B cell (primary cell): ENCODE measurements at regions not wholly inside any gene's neighbourhood (a gene's known extent, or its start where the extent isn't known, plus 50 kb on each side); places are given as distances from the start of the nearest gene placed in this dataset.

Source experiments
- ATAC-seq: fragments of 200-7000 bp; cut with Tn5 transposase; one replicate; pipeline ENCODE4 v1.10.0; 2021; ENCODE audit warnings: low read depth, mild to moderate bottlenecking, moderate number of reproducible peaks, moderate library complexity
- CTCF ChIA-PET: fragments of 350-600 bp; sonication (Branson Sonifier 250); formaldehyde crosslinking; loops from one replicate; lab custom pipeline; 2021; ENCODE audit warnings: antibody characterized with exemption, inconsistent platforms; lab: Charles Lee
- POLR2A ChIA-PET: fragments of 350-600 bp; sonication (Branson Sonifier 250); formaldehyde crosslinking; loops from one replicate; lab custom pipeline; 2021; ENCODE audit warnings: antibody characterized with exemption; lab: Charles Lee
- DNase-seq: peaks from one replicate; pipeline ENCODE4 v3.0.0; 2013
- H2AFZ ChIP-seq: 2 replicates; pipeline ENCODE4 v1.6.1; 2012; ENCODE audit warnings: mild to moderate bottlenecking, low read depth, low read length; ENCODE audit not compliant: insufficient read depth, poor library complexity, severe bottlenecking
- H3K27ac ChIP-seq, 2 donors: 1 replicate in 1 of 2; 2 replicates in 1 of 2; pipeline ENCODE4 v1.5.1; 2012 to 2013; ENCODE audit warnings: low read length in 2 of 2, mild to moderate bottlenecking in 2 of 2, moderate library complexity in 1 of 2
- H3K27me3 ChIP-seq, 4 experiments: fragments of 200-600 bp in 1 of 4; sonication (generic) in 1 of 4; replicated peaks in 1 of 4; 1 replicate in 2 of 4; 2 replicates in 2 of 4; pipeline versions ENCODE4 v1.6.1 to v1.7.0; 2013 to 2016; ENCODE audit warnings: low read length in 3 of 4, mild to moderate bottlenecking in 2 of 4, mixed read lengths in 1 of 4, moderate library complexity in 1 of 4; ENCODE audit not compliant: insufficient read depth in 4 of 4, control insufficient read depth in 3 of 4; ENCODE audit errors: control extremely low read depth in 1 of 4
- H3K36me3 ChIP-seq, 2 experiments: replicated peaks in 1 of 2; 1 replicate in 1 of 2; 2 replicates in 1 of 2; pipeline versions ENCODE4 v1.6.1 to v1.7.1; 2013; ENCODE audit warnings: low read length in 1 of 2; ENCODE audit not compliant: insufficient read depth in 2 of 2, control insufficient read depth in 1 of 2; ENCODE audit errors: control extremely low read depth in 1 of 2, extremely low read depth in 1 of 2
- H3K4me1 ChIP-seq, 2 donors: fragments of 200-600 bp in 1 of 2; sonication (generic) in 1 of 2; 1 replicate in 1 of 2; 2 replicates in 1 of 2; pipeline versions ENCODE4 v1.5.1 to v1.6.1; 2013 to 2017; ENCODE audit warnings: low read length in 2 of 2; ENCODE audit not compliant: control insufficient read depth in 2 of 2, insufficient read depth in 2 of 2
- H3K4me2 ChIP-seq: replicated peaks from 2 replicates; pipeline ENCODE3; 2012; ENCODE audit warnings: mild to moderate bottlenecking, low read depth, low read length; ENCODE audit not compliant: poor library complexity, severe bottlenecking
- H3K4me3 ChIP-seq, 5 experiments: fragments of 200-600 bp in 1 of 5; sonication (generic) in 1 of 5; 1 replicate in 3 of 5; 2 replicates in 2 of 5; pipeline versions ENCODE4 v1.5.1 to v1.7.0; 2011 to 2016; ENCODE audit warnings: low read length in 4 of 5, mild to moderate bottlenecking in 4 of 5, low read depth in 2 of 5, control low read depth in 1 of 5, moderate library complexity in 1 of 5; ENCODE audit not compliant: insufficient read depth in 1 of 5; ENCODE audit errors: control extremely low read depth in 1 of 5, extremely low read depth in 1 of 5
- H3K79me2 ChIP-seq: fragments of 200-600 bp; sonication (generic); one replicate; pipeline ENCODE4 v1.6.0; 2016; ENCODE audit warnings: low read length; ENCODE audit not compliant: control insufficient read depth, insufficient read depth
- H3K9ac ChIP-seq: fragments of 200-600 bp; sonication (generic); 2 replicates; pipeline ENCODE4 v1.6.1; 2017; ENCODE audit warnings: mild to moderate bottlenecking, low read length, moderate library complexity
- H3K9me3 ChIP-seq, 3 donors: one replicate each; pipeline versions ENCODE4 v1.6.1 to v1.7.1; 2013; ENCODE audit warnings: low read length in 2 of 3; ENCODE audit not compliant: control insufficient read depth in 2 of 3, insufficient read depth in 1 of 3; ENCODE audit errors: control extremely low read depth in 1 of 3
- H4K20me1 ChIP-seq: 2 replicates; pipeline ENCODE4 v1.6.0; 2012; ENCODE audit warnings: mild to moderate bottlenecking, low read length; ENCODE audit not compliant: insufficient read depth, control insufficient read depth, poor library complexity, severe bottlenecking
- H3K27ac Mint-ChIP-seq: one replicate; pipeline ENCODE4 v1.8.0; 2021; ENCODE audit warnings: mixed read lengths
- H3K27me3 Mint-ChIP-seq: one replicate; pipeline ENCODE4 v1.8.0; 2021; ENCODE audit warnings: mixed read lengths
- H3K4me1 Mint-ChIP-seq: one replicate; pipeline ENCODE4 v1.8.0; 2021; ENCODE audit warnings: mixed read lengths
- H3K4me3 Mint-ChIP-seq: one replicate; pipeline ENCODE4 v1.8.0; 2021; ENCODE audit warnings: mixed read lengths
- H3K9me3 Mint-ChIP-seq: one replicate; pipeline ENCODE4 v1.8.0; 2022; ENCODE audit warnings: mixed read lengths; ENCODE audit not compliant: insufficient read depth
- EZH2 ChIP-seq: IDR thresholded peaks from 2 replicates; pipeline ENCODE4 v1.6.1; 2012; ENCODE audit warnings: borderline replicate concordance, low read depth, mild to moderate bottlenecking, moderate library complexity, low read length; ENCODE audit not compliant: insufficient read depth, poor library complexity, severe bottlenecking
- WGBS: methylation state at CpG from one replicate; pipeline ENCODE4 v1.1.5; 2013; ENCODE audit warnings: missing lambda C conversion rate; ENCODE audit not compliant: insufficient coverage; 5-methylcytosine and 5-hydroxymethylcytosine counted together
- intact Hi-C: fragments of 100-400 bp; cut with micrococcal nuclease; formaldehyde crosslinking; loops from one replicate; pipeline ENCODE4 v1.10.0; 2022
- TF ChIP-seq, protein P1 (sequence below): fragments of 200-600 bp; IDR thresholded peaks from one replicate; pipeline ENCODE4 v1.8.0; 2022; ENCODE audit warnings: antibody characterized with exemption, mild to moderate bottlenecking

DNA sequence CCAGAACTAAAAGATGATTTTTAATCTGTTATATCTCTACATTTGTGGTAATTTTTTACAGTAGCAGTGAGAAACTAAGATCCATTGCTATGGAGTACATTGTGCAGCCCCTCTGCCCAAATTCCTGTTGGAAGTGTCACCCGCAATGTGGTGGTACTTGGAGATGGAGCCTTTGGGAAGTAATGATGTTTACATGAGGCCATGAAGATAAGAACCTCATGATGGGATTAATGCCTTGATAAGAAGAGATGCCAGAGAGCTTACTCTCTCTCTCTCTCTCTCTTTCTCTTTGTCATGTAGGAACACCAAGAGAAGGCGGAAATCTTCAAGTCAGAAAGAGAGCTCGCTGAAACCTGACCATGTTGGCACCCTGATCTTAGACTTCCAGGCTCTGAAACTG lies 535.4 kb downstream of the PID1 start:
- H4K20me1 ChIP-seq, result no peaks in the 10 kb centered on the region
- no peak overlapping the region for H3K4me3 ChIP-seq
- ATAC-seq (no peak), DNase-seq (no peak)
- no peak overlapping the region for H3K9ac ChIP-seq
- TF ChIP-seq, protein P1, sequence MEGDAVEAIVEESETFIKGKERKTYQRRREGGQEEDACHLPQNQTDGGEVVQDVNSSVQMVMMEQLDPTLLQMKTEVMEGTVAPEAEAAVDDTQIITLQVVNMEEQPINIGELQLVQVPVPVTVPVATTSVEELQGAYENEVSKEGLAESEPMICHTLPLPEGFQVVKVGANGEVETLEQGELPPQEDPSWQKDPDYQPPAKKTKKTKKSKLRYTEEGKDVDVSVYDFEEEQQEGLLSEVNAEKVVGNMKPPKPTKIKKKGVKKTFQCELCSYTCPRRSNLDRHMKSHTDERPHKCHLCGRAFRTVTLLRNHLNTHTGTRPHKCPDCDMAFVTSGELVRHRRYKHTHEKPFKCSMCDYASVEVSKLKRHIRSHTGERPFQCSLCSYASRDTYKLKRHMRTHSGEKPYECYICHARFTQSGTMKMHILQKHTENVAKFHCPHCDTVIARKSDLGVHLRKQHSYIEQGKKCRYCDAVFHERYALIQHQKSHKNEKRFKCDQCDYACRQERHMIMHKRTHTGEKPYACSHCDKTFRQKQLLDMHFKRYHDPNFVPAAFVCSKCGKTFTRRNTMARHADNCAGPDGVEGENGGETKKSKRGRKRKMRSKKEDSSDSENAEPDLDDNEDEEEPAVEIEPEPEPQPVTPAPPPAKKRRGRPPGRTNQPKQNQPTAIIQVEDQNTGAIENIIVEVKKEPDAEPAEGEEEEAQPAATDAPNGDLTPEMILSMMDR, result no peak
- no peak for TF ChIP-seq EZH2
- H3K36me3 ChIP-seq, result no peaks in the 10 kb centered on the region
- H3K27me3 ChIP-seq, result no peaks in the 10 kb centered on the region
- H2AFZ ChIP-seq, result no peak overlapping the region
- H3K79me2 ChIP-seq, result no peaks in the 10 kb centered on the region
- ChIA-PET POLR2A (no interaction called here), CTCF (interaction anchor here (0.6 kb wide), 1 partner anchor 33 kb away, joined by 4 read pairs; no protein-coding TSS in a partner anchor)
- no peaks in the 10 kb centered on the region for H3K27me3 Mint-ChIP-seq
- intact Hi-C loops, result no loop called here
- H3K9me3 ChIP-seq, result no peaks in the 10 kb centered on the region
- no CpG with 5 or more reads among the region's 3 CpGs for WGBS
- H3K4me2 ChIP-seq, result no peak overlapping the region
- no peak overlapping the region for H3K27ac Mint-ChIP-seq
- no peak overlapping the region for H3K27ac ChIP-seq
- no peak overlapping the region for H3K4me3 Mint-ChIP-seq
- no peaks in the 10 kb centered on the region for H3K4me1 ChIP-seq
- no peaks in the 10 kb centered on the region for H3K4me1 Mint-ChIP-seq
- no peaks in the 10 kb centered on the region for H3K9me3 Mint-ChIP-seq

DNA sequence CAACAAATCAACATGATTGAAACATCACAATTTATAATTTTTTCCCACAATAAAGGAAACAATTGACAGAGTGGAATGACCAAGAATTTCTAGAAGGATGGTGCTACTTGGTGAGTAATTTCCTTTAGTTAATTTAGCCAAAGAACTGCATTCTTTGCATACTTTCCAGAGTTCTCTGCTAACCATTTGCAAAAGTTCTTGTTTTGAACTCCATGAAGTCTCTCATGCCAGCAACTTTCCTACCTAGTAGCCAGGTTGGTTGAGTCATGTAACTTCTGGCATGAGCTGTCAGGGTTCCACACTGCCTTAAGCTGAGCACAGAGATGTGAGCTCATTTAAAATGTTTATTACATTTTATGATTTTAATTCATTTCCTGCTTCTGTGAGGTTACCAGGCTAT lies 539.6 kb downstream of the PID1 start:
- no peak overlapping the region for H3K4me3 ChIP-seq
- DNase-seq, result no peak
- H3K27ac ChIP-seq, result no peak overlapping the region
- H3K4me2 ChIP-seq, result no peak overlapping the region
- ChIA-PET CTCF (no interaction called here), POLR2A (no interaction called here)
- no peak overlapping the region for H2AFZ ChIP-seq
- intact Hi-C loops, result no loop called here
- H3K9ac ChIP-seq, result no peak overlapping the region
- H3K27me3 ChIP-seq, result no peaks in the 10 kb centered on the region
- H3K9me3 Mint-ChIP-seq, result no peaks in the 10 kb centered on the region
- H3K9me3 ChIP-seq, result no peaks in the 10 kb centered on the region
- TF ChIP-seq, protein P1, result no peak
- TF ChIP-seq EZH2, result no peak
- no peak overlapping the region for H3K4me3 Mint-ChIP-seq
- ATAC-seq, result no peak
- H3K4me1 ChIP-seq, result no peaks in the 10 kb centered on the region
- no peaks in the 10 kb centered on the region for H4K20me1 ChIP-seq
- no peaks in the 10 kb centered on the region for H3K36me3 ChIP-seq
- H3K4me1 Mint-ChIP-seq, result no peaks in the 10 kb centered on the region
- H3K79me2 ChIP-seq, result no peaks in the 10 kb centered on the region
- no peak overlapping the region for H3K27ac Mint-ChIP-seq
- no peaks in the 10 kb centered on the region for H3K27me3 Mint-ChIP-seq
